GM12891 (cell line): ENCODE measurements at regions not wholly inside any gene's neighbourhood (a gene's known extent, or its start where the extent isn't known, plus 50 kb on each side); places are given as distances from the start of the nearest gene placed in this dataset.

Experiments
- POLR2A ChIP-seq: IDR thresholded peaks from 2 replicates; pipeline ENCODE4 v1.6.1; 2011; ENCODE audit warnings: low read depth, low read length, control low read depth
- POLR2AphosphoS5 ChIP-seq: IDR thresholded peaks from 2 replicates; pipeline ENCODE4 v1.6.1; 2011; ENCODE audit warnings: low read depth, low read length, control low read depth
- TAF1 ChIP-seq: IDR thresholded peaks from 2 replicates; pipeline ENCODE4 v1.6.1; 2011; ENCODE audit warnings: low read depth, low read length, control low read depth

DNA sequence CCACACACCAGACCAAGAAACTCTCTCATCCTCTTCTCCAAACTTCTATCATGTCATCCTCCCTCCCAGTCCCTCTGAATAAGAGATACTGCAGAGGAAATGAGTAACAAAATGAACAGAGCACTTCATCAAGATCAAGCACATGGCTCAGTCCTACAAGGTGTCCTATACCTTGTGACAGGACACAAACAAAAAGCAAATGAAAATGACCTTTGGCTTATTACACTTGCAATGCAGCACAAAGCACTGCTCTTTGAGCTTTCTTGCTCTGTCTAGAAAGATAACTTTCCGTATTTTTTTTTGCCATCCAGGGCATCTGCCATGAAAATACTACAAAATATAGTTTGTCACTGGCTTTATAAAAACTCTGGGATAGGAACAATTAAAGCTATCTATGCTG is 402.7 kb downstream of the HNRNPD start:
- TF ChIP-seq POLR2A (no peak), POLR2AphosphoS5 (no peak), TAF1 (no peak)
